MM.1S (cell line): ENCODE measurements at regions not wholly inside any gene's neighbourhood (a gene's known extent, or its start where the extent isn't known, plus 50 kb on each side); places are given as distances from the start of the nearest gene placed in this dataset.
"Not testable (repeated sequence)": the region's sequence is repeated elsewhere in the genome, so short reads cannot be mapped to it uniquely, and the experiment has no call there.

Source experiments
- DNase-seq: peaks from one replicate; pipeline ENCODE4 v3.0.0-alpha.2; 2015
- H2AFZ ChIP-seq: fragments of 300-600 bp; sonication (generic); 2 replicates; pipeline ENCODE4 v1.6.0; 2016; ENCODE audit warnings: antibody characterized with exemption, low read length
- H3F3A ChIP-seq: fragments of 300-600 bp; sonication (generic); 2 replicates; pipeline ENCODE4 v1.6.1; 2016; ENCODE audit warnings: mild to moderate bottlenecking, antibody characterized with exemption, low read length, moderate library complexity, mixed read lengths; ENCODE audit not compliant: insufficient read depth
- H3K27ac ChIP-seq: fragments of 300-600 bp; sonication (generic); 2 replicates; pipeline ENCODE4 v1.5.1; 2016; ENCODE audit warnings: mild to moderate bottlenecking, low read length
- H3K27me3 ChIP-seq: fragments of 300-600 bp; sonication (generic); replicated peaks from 2 replicates; pipeline ENCODE4 v1.6.0; 2016; ENCODE audit warnings: low read length; ENCODE audit not compliant: insufficient read depth
- H3K36me3 ChIP-seq: fragments of 300-600 bp; sonication (generic); replicated peaks from 2 replicates; pipeline ENCODE4 v1.6.1; 2016; ENCODE audit warnings: mild to moderate bottlenecking, low read length, mixed read lengths; ENCODE audit not compliant: insufficient read depth
- H3K4me1 ChIP-seq: fragments of 300-600 bp; sonication (generic); 2 replicates; pipeline ENCODE4 v1.6.1; 2016; ENCODE audit warnings: low read length, mixed read lengths
- H3K4me2 ChIP-seq: fragments of 300-600 bp; sonication (generic); 2 replicates; pipeline ENCODE4 v1.6.0; 2016; ENCODE audit warnings: low read depth, low read length
- H3K4me3 ChIP-seq: fragments of 300-600 bp; sonication (generic); 2 replicates; pipeline ENCODE4 v1.5.1; 2016; ENCODE audit warnings: low read length, mixed read lengths
- H3K79me2 ChIP-seq: fragments of 300-600 bp; sonication (generic); 2 replicates; pipeline ENCODE4 v1.6.1; 2016; ENCODE audit warnings: mixed run types, low read length, mixed read lengths
- H3K9ac ChIP-seq: fragments of 300-600 bp; sonication (generic); 2 replicates; pipeline ENCODE4 v1.6.1; 2016; ENCODE audit warnings: low read length, mixed read lengths
- H3K9me2 ChIP-seq: fragments of 300-600 bp; sonication (generic); replicated peaks from 2 replicates; pipeline ENCODE4 v1.6.1; 2016; ENCODE audit warnings: mild to moderate bottlenecking, low read length, mixed read lengths; ENCODE audit not compliant: insufficient read depth
- H3K9me3 ChIP-seq: fragments of 300-600 bp; sonication (generic); replicated peaks from 2 replicates; pipeline ENCODE4 v1.6.1; 2016; ENCODE audit warnings: mild to moderate bottlenecking, low read length, mixed read lengths; ENCODE audit not compliant: insufficient read depth
- H4K20me1 ChIP-seq: fragments of 300-600 bp; sonication (generic); 2 replicates; pipeline ENCODE4 v1.6.1; 2016; ENCODE audit warnings: mild to moderate bottlenecking, low read length, moderate library complexity, mixed read lengths; ENCODE audit not compliant: insufficient read depth
- CTCF ChIP-seq: fragments of 300-600 bp; sonication (generic); IDR thresholded peaks from 2 replicates; pipeline ENCODE4 v1.5.1; 2016; ENCODE audit warnings: antibody characterized with exemption, low read length, mixed read lengths
- EZH2 ChIP-seq: fragments of 300-600 bp; sonication (generic); optimal IDR thresholded peaks from 2 replicates; pipeline ENCODE3; 2017; ENCODE audit warnings: low read depth, mild to moderate bottlenecking, antibody characterized with exemption, low read length, mixed read lengths
- EZH2phosphoT487 ChIP-seq: fragments of 300-600 bp; sonication (generic); IDR thresholded peaks from 2 replicates; pipeline ENCODE4 v1.6.1; 2018; ENCODE audit warnings: antibody characterized with exemption, low read length

GRCh38 chr10:77726301-77726700, 88.7 kb upstream of the KCNMA1 start:
- H3K27ac ChIP-seq = no peak overlapping the region
- H3K27me3 ChIP-seq = no peaks in the 10 kb centered on the region
- no peaks in the 10 kb centered on the region for H3K36me3 ChIP-seq
- H3K9ac ChIP-seq = no peak overlapping the region
- H4K20me1 ChIP-seq = no peaks in the 10 kb centered on the region
- H3K4me2 ChIP-seq = no peak overlapping the region
- no peak for DNase-seq
- no peak overlapping the region for H3K4me3 ChIP-seq
- TF ChIP-seq EZH2 = no peak
- no peak for TF ChIP-seq EZH2phosphoT487
- no peak for TF ChIP-seq CTCF
- no peak overlapping the region for H2AFZ ChIP-seq
- H3K9me3 ChIP-seq = no peaks in the 10 kb centered on the region
- no peaks in the 10 kb centered on the region for H3K4me1 ChIP-seq
- H3F3A ChIP-seq = no peaks in the 10 kb centered on the region
- no peaks in the 10 kb centered on the region for H3K79me2 ChIP-seq
- H3K9me2 ChIP-seq = no peaks in the 10 kb centered on the region

- no peaks in the 10 kb centered on the region for H3K79me2 ChIP-seq
- H3K4me3 ChIP-seq = no peak overlapping the region
- DNase-seq = no peak
- no peaks in the 10 kb centered on the region for H4K20me1 ChIP-seq
- no peak for TF ChIP-seq EZH2
- TF ChIP-seq CTCF = no peak
- no peak for TF ChIP-seq EZH2phosphoT487
- H3K36me3 ChIP-seq = no peaks in the 10 kb centered on the region
- H3K9me2 ChIP-seq = no peaks in the 10 kb centered on the region
- no peaks in the 10 kb centered on the region for H3K4me1 ChIP-seq
- H3K27me3 ChIP-seq = no peaks in the 10 kb centered on the region
- H3K9me3 ChIP-seq = no peaks in the 10 kb centered on the region
- no peaks in the 10 kb centered on the region for H3F3A ChIP-seq
- H3K27ac ChIP-seq = no peak overlapping the region
- no peak overlapping the region for H2AFZ ChIP-seq
- no peak overlapping the region for H3K4me2 ChIP-seq
- no peak overlapping the region for H3K9ac ChIP-seq
These were observed 87.2 kb upstream of the KCNMA1 start for GRCh38 chr10:77724820-77725219.

- no peak for TF ChIP-seq EZH2phosphoT487
- no peak for TF ChIP-seq EZH2
- TF ChIP-seq CTCF = no peak
- Histone ChIP-seq H3K27ac (no peak overlapping the region), H3K36me3 (no peaks in the 10 kb centered on the region), H3K9ac (no peak overlapping the region), H3K4me3 (no peak overlapping the region), H3K79me2 (no peaks in the 10 kb centered on the region), H3F3A (no peaks in the 10 kb centered on the region), H3K9me3 (no peaks in the 10 kb centered on the region), H3K4me2 (no peak overlapping the region), H3K4me1 (no peaks in the 10 kb centered on the region), H2AFZ (no peak overlapping the region), H4K20me1 (no peaks in the 10 kb centered on the region), H3K27me3 (no peaks in the 10 kb centered on the region), H3K9me2 (no peaks in the 10 kb centered on the region)
- DNase-seq = no peak
These were observed 85.8 kb upstream of the KCNMA1 start for GRCh38 chr10:77723376-77723775.

GRCh38 chr10:77722956-77723355, 85.3 kb upstream of the KCNMA1 start:
- H2AFZ ChIP-seq, DNase-seq, H3K4me3 ChIP-seq, H3K4me1 ChIP-seq, H3K9ac ChIP-seq, H3K27me3 ChIP-seq, H3K36me3 ChIP-seq, H4K20me1 ChIP-seq, H3K4me2 ChIP-seq, H3K79me2 ChIP-seq, H3F3A ChIP-seq, H3K9me3 ChIP-seq, H3K27ac ChIP-seq, H3K9me2 ChIP-seq: not testable (repeated sequence)
